SK-N-SH (cell line): ENCODE measurements at regions not wholly inside any gene's neighbourhood (a gene's known extent, or its start where the extent isn't known, plus 50 kb on each side); places are given as distances from the start of the nearest gene placed in this dataset.

Source experiments
- CTCF ChIA-PET: fragments of 300-600, 350-600 bp; formaldehyde crosslinking; extraction: SDS; loops from one replicate; lab custom pipeline; 2021; lab: Yijun Ruan, JAX
- POLR2A ChIA-PET: fragments of 350-600 bp; sonication (Branson Sonifier 250); formaldehyde crosslinking; extraction: SDS; loops from one replicate; lab custom pipeline; 2020; ENCODE audit warnings: antibody characterized with exemption, inconsistent platforms; lab: Yijun Ruan, JAX
- DNase-seq: peaks from one replicate; pipeline ENCODE4 v3.0.0; 2012
- H2AFZ ChIP-seq: fragments of 200-600 bp; sonication (generic); 2 replicates; pipeline ENCODE4 v1.8.1; 2016; ENCODE audit warnings: antibody characterized with exemption, mild to moderate bottlenecking, low read depth
- H3F3A ChIP-seq: fragments of 200-600 bp; sonication (generic); replicated peaks from 2 replicates; pipeline ENCODE3; 2016; ENCODE audit warnings: antibody characterized with exemption, mild to moderate bottlenecking; ENCODE audit not compliant: insufficient read depth
- H3K27ac ChIP-seq, 2 experiments: fragments of 200-500 bp in 1 of 2; fragments of 200-600 bp in 1 of 2; sonication (Bioruptor generic) in 1 of 2; sonication (generic), shearing (Covaris generic) in 1 of 2; 2 replicates each; pipeline versions ENCODE4 v1.5.1 to v1.6.1; 2014 to 2016; ENCODE audit warnings: low read depth in 2 of 2, inconsistent platforms in 1 of 2, low read length in 1 of 2, mild to moderate bottlenecking in 1 of 2, mixed read lengths in 1 of 2
- H3K27me3 ChIP-seq: fragments of 200-600 bp; sonication (generic), shearing (Covaris generic); 2 replicates; pipeline ENCODE4 v1.6.1; 2016; ENCODE audit warnings: mixed run types; ENCODE audit not compliant: insufficient read depth
- H3K36me3 ChIP-seq, 2 experiments: fragments of 200-500 bp in 1 of 2; fragments of 200-600 bp in 1 of 2; sonication (Bioruptor generic) in 1 of 2; sonication (generic) in 1 of 2; replicated peaks in 1 of 2; 2 replicates each; pipeline versions ENCODE3 to v1.5.1; 2014 to 2016; ENCODE audit warnings: low read length in 1 of 2, mild to moderate bottlenecking in 1 of 2; ENCODE audit not compliant: insufficient read depth in 2 of 2, control insufficient read depth in 1 of 2
- H3K4me1 ChIP-seq, 2 experiments: fragments of 200-500 bp in 1 of 2; fragments of 200-600 bp in 1 of 2; sonication (Bioruptor generic) in 1 of 2; sonication (generic), shearing (Covaris generic) in 1 of 2; 2 replicates each; pipeline versions ENCODE4 v1.5.1 to v1.6.1; 2014 to 2016; ENCODE audit warnings: low read depth in 1 of 2, low read length in 1 of 2, mixed run types in 1 of 2; ENCODE audit not compliant: insufficient read depth in 2 of 2, control insufficient read depth in 1 of 2
- H3K4me2 ChIP-seq: fragments of 200-600 bp; sonication (generic), shearing (Covaris generic); 2 replicates; pipeline ENCODE4 v1.6.1; 2017; ENCODE audit warnings: mixed run types
- H3K4me3 ChIP-seq, 2 experiments: fragments of 200-500 bp in 1 of 2; fragments of 200-600 bp in 1 of 2; sonication (Bioruptor generic) in 1 of 2; sonication (generic), shearing (Covaris generic) in 1 of 2; 2 replicates each; pipeline versions ENCODE4 v1.5.1 to v1.8.1; 2014 to 2016; ENCODE audit warnings: low read depth in 2 of 2, inconsistent platforms in 1 of 2, low read length in 1 of 2, mild to moderate bottlenecking in 1 of 2, mixed read lengths in 1 of 2, moderate library complexity in 1 of 2
- H3K79me2 ChIP-seq: fragments of 200-600 bp; sonication (generic); 2 replicates; pipeline ENCODE4 v1.8.1; 2017; ENCODE audit warnings: mild to moderate bottlenecking; ENCODE audit not compliant: insufficient read depth
- H3K9ac ChIP-seq: fragments of 200-600 bp; sonication (generic); 2 replicates; pipeline ENCODE4 v1.6.1; 2017; ENCODE audit warnings: mixed run types
- H3K9me2 ChIP-seq: fragments of 200-600 bp; sonication (generic); 2 replicates; pipeline ENCODE4 v1.6.1; 2017; ENCODE audit warnings: mixed run types
- H3K9me3 ChIP-seq: fragments of 200-600 bp; sonication (generic); 2 replicates; pipeline ENCODE4 v1.6.1; 2017; ENCODE audit warnings: mixed run types, mild to moderate bottlenecking, moderate library complexity
- H4K20me1 ChIP-seq: fragments of 200-600 bp; sonication (generic); 2 replicates; pipeline ENCODE4 v1.6.1; 2017; ENCODE audit warnings: mild to moderate bottlenecking, mixed run types; ENCODE audit not compliant: insufficient read depth
- ELF1 ChIP-seq: IDR thresholded peaks from 2 replicates; pipeline ENCODE4 v1.4.0; 2012
- FOSL2 ChIP-seq: IDR thresholded peaks from 2 replicates; pipeline ENCODE4 v1.4.0; 2012; ENCODE audit warnings: low read depth, mild to moderate bottlenecking, moderate library complexity, borderline replicate concordance
- FOXJ3 ChIP-seq: sonication (generic); formaldehyde crosslinking; IDR thresholded peaks from 2 replicates; pipeline ENCODE4 v1.5.1; 2020; ENCODE audit warnings: mild to moderate bottlenecking, missing genetic modification reagents
- FOXM1 ChIP-seq: IDR thresholded peaks from 2 replicates; pipeline ENCODE4 v1.4.0; 2012; ENCODE audit warnings: low read depth, mild to moderate bottlenecking
- IRF3 ChIP-seq: fragments of 150-350 bp; IDR thresholded peaks from 2 replicates; pipeline ENCODE4 v1.6.1; 2016; ENCODE audit warnings: mild to moderate bottlenecking, low read depth, low read length
- JUND ChIP-seq: IDR thresholded peaks from 2 replicates; pipeline ENCODE4 v1.4.0; 2012
- MAX ChIP-seq: IDR thresholded peaks from 2 replicates; pipeline ENCODE4 v1.4.0; 2012; ENCODE audit warnings: low read depth
- MEF2A ChIP-seq: IDR thresholded peaks from 2 replicates; pipeline ENCODE4 v1.4.0; 2012; ENCODE audit warnings: low read depth, borderline replicate concordance
- NRF1 ChIP-seq: IDR thresholded peaks from 2 replicates; pipeline ENCODE4 v1.6.1; 2012; ENCODE audit warnings: low read depth, mild to moderate bottlenecking, low read length
- RAD21 ChIP-seq: IDR thresholded peaks from 2 replicates; pipeline ENCODE4 v1.6.1; 2012; ENCODE audit warnings: mild to moderate bottlenecking, low read length
- RCOR1 ChIP-seq: fragments of 150-350 bp; IDR thresholded peaks from 2 replicates; pipeline ENCODE4 v1.6.1; 2017; ENCODE audit warnings: antibody characterized with exemption, low read length
- REST ChIP-seq: IDR thresholded peaks from 2 replicates; pipeline ENCODE4 v1.6.1; 2012; ENCODE audit warnings: mild to moderate bottlenecking, low read depth, low read length, moderate library complexity
- RFX5 ChIP-seq: IDR thresholded peaks from 2 replicates; pipeline ENCODE4 v1.6.1; 2012; ENCODE audit warnings: mild to moderate bottlenecking, improper control_type of control experiment, low read length
- RXRA ChIP-seq: IDR thresholded peaks from 2 replicates; pipeline ENCODE4 v1.4.0; 2012; ENCODE audit warnings: low read depth, mild to moderate bottlenecking, borderline replicate concordance
- SIN3A ChIP-seq: IDR thresholded peaks from 2 replicates; pipeline ENCODE4 v1.6.1; 2012; ENCODE audit warnings: low read depth, mild to moderate bottlenecking, low read length, moderate library complexity, borderline replicate concordance
- TAF1 ChIP-seq: IDR thresholded peaks from 2 replicates; pipeline ENCODE4 v1.6.1; 2012; ENCODE audit warnings: low read depth, mild to moderate bottlenecking, low read length, moderate library complexity, borderline replicate concordance
- TEAD4 ChIP-seq: IDR thresholded peaks from 2 replicates; pipeline ENCODE4 v1.4.0; 2012; ENCODE audit warnings: mild to moderate bottlenecking, borderline replicate concordance; ENCODE audit not compliant: insufficient read depth
- USF2 ChIP-seq: fragments of 150-350 bp; IDR thresholded peaks from 2 replicates; pipeline ENCODE4 v1.6.1; 2017; ENCODE audit warnings: antibody characterized with exemption, low read length, low read depth, borderline replicate concordance
- ZBTB33 ChIP-seq: IDR thresholded peaks from 2 replicates; pipeline ENCODE4 v1.4.0; 2012; ENCODE audit warnings: low read depth, borderline replicate concordance
- WGBS: methylation state at CpG from one replicate; pipeline ENCODE4 v1.1.6; 2017; ENCODE audit warnings: low lambda C conversion rate; 5-methylcytosine and 5-hydroxymethylcytosine counted together

- ChIA-PET CTCF (no interaction called here), POLR2A (no interaction called here)
- Histone ChIP-seq H3K4me1 (no peaks in the 10 kb centered on the region), H3K27me3 (no peaks in the 10 kb centered on the region), H3K27ac (no peak overlapping the region), H2AFZ (no peak overlapping the region), H3K9ac (no peak overlapping the region), H3K9me3 (no peaks in the 10 kb centered on the region; the same call in 1 of the 2 replicates), H3K4me3 (no peak overlapping the region), H3K36me3 (no peaks in the 10 kb centered on the region), H3K79me2 (no peaks in the 10 kb centered on the region), H3K9me2 (no peaks in the 10 kb centered on the region), H3K4me2 (no peak overlapping the region), H3F3A (no peaks in the 10 kb centered on the region), H4K20me1 (no peaks in the 10 kb centered on the region)
- DNase-seq, result no peak
- TF ChIP-seq RXRA (no peak), NRF1 (no peak), FOXM1 (no peak), TAF1 (no peak), JUND (no peak), ZBTB33 (no peak), MAX (no peak), MEF2A (no peak), REST (no peak), USF2 (no peak), RFX5 (no peak), FOSL2 (no peak), FOXJ3 (CRISPR knock-in tag) (no peak), ELF1 (no peak), IRF3 (no peak), RCOR1 (no peak), RAD21 (no peak), SIN3A (no peak), TEAD4 (no peak)
- WGBS, result 6% methylated on average over 1 of the region's 1 CpG
Measured at GRCh38 chr11:42112866-42113265, 653.4 kb upstream of the LRRC4C start.
